ENCODE measurements at regions not wholly inside any gene's neighbourhood (a gene's known extent, or its start where the extent isn't known, plus 50 kb on each side); places are given as distances from the start of the nearest gene placed in this dataset.
"Not testable (repeated sequence)": the region's sequence is repeated elsewhere in the genome, so short reads cannot be mapped to it uniquely, and the experiment has no call there.

- DNase-seq, result no peak
Measured at GRCh38 chr10:21403256-21404015, 122.0 kb downstream of the SKIDA1 start.

- DNase-seq, result no peak
Measured at GRCh38 chr10:21402606-21403083, 122.8 kb downstream of the SKIDA1 start.

- no peak for DNase-seq
Measured at GRCh38 chr10:21401196-21401595, 124.3 kb downstream of the SKIDA1 start.

GRCh38 chr10:21399392-21400035 is 126.0 kb downstream of the SKIDA1 start:
- no peak for DNase-seq

- no peak for DNase-seq
Measured at GRCh38 chr10:21398563-21399231, 126.8 kb downstream of the SKIDA1 start.

- no peak for DNase-seq
Measured at GRCh38 chr10:21396889-21397288, 128.6 kb downstream of the SKIDA1 start.

GRCh38 chr10:21393931-21394330 is 131.6 kb downstream of the SKIDA1 start:
- no peak for DNase-seq

GRCh38 chr10:21388589-21388988 is 136.9 kb downstream of the SKIDA1 start:
- no peak for DNase-seq

GRCh38 chr10:21387868-21388267 is 137.6 kb downstream of the SKIDA1 start:
- no peak for DNase-seq

GRCh38 chr10:21385996-21386585 is 139.4 kb downstream of the SKIDA1 start:
- no peak for DNase-seq

GRCh38 chr10:21385536-21385935 is 139.9 kb downstream of the SKIDA1 start:
- DNase-seq, result no peak

- DNase-seq, result no peak
Measured at GRCh38 chr10:21379143-21379542, 146.3 kb downstream of the SKIDA1 start.

GRCh38 chr10:21375274-21375673 is 150.2 kb downstream of the SKIDA1 start:
- not testable (repeated sequence) for DNase-seq

GRCh38 chr10:21373881-21374280 is 151.6 kb downstream of the SKIDA1 start:
- not testable (repeated sequence) for DNase-seq

- DNase-seq, result no peak
Measured at GRCh38 chr10:21372651-21373410, 152.7 kb downstream of the SKIDA1 start.

GRCh38 chr10:21369697-21370096 is 155.8 kb downstream of the SKIDA1 start:
- DNase-seq, result no peak

GRCh38 chr10:21368728-21369425 is 156.6 kb downstream of the SKIDA1 start:
- no peak for DNase-seq

GRCh38 chr10:21368022-21368582 is 157.4 kb downstream of the SKIDA1 start:
- no peak for DNase-seq

- DNase-seq, result not testable (repeated sequence)
Measured at GRCh38 chr10:21366108-21366507, 159.4 kb downstream of the SKIDA1 start.

GRCh38 chr10:21364196-21365114 is 161.0 kb downstream of the SKIDA1 start:
- no peak for DNase-seq

GRCh38 chr10:21363731-21364104 is 161.8 kb downstream of the SKIDA1 start:
- no peak for DNase-seq
